Neural cell (in vitro differentiated cells): ENCODE measurements at regions not wholly inside any gene's neighbourhood (a gene's known extent, or its start where the extent isn't known, plus 50 kb on each side); places are given as distances from the start of the nearest gene placed in this dataset.

Experiments used
- H2AFZ ChIP-seq: fragments of 200-600, 300-800 bp; sonication (generic), shearing (Covaris generic); 2 replicates; pipeline ENCODE4 v1.6.0; 2014; ENCODE audit warnings: low read depth, mild to moderate bottlenecking, antibody characterized with exemption, low read length, moderate library complexity
- H3F3A ChIP-seq: fragments of 200-600 bp; shearing (Covaris generic); 2 replicates; pipeline ENCODE4 v1.6.1; 2016; ENCODE audit warnings: mild to moderate bottlenecking, moderate library complexity, mixed read lengths, antibody characterized with exemption, low read length; ENCODE audit not compliant: insufficient read depth, poor library complexity, severe bottlenecking
- H3K27ac ChIP-seq: fragments of 200-600, 300-800 bp; sonication (generic), shearing (Covaris generic); 2 replicates; pipeline ENCODE4 v1.5.1; 2014; ENCODE audit warnings: mild to moderate bottlenecking, low read length, moderate library complexity
- H3K27me3 ChIP-seq: fragments of 300-800, 200-600 bp; sonication (generic), shearing (Covaris generic); 2 replicates; pipeline ENCODE4 v1.6.0; 2014; ENCODE audit warnings: mild to moderate bottlenecking, low read depth, low read length, moderate library complexity; ENCODE audit not compliant: insufficient read depth
- H3K36me3 ChIP-seq: fragments of 300-800, 200-600 bp; sonication (generic), shearing (Covaris generic); 2 replicates; pipeline ENCODE4 v1.5.1; 2014; ENCODE audit warnings: mild to moderate bottlenecking, antibody characterized with exemption, low read length, moderate library complexity; ENCODE audit not compliant: insufficient read depth
- H3K4me2 ChIP-seq: fragments of 300-800, 200-600 bp; sonication (generic), shearing (Covaris generic); 2 replicates; pipeline ENCODE4 v1.6.0; 2014; ENCODE audit warnings: mild to moderate bottlenecking, low read length
- H3K4me3 ChIP-seq: fragments of 300-800, 200-600 bp; sonication (generic), shearing (Covaris generic); 2 replicates; pipeline ENCODE4 v1.5.1; 2014; ENCODE audit warnings: mild to moderate bottlenecking, low read length, moderate library complexity
- H3K79me2 ChIP-seq: fragments of 200-600 bp; shearing (Covaris generic); replicated peaks from 2 replicates; pipeline ENCODE4 v1.6.0; 2014; ENCODE audit warnings: mild to moderate bottlenecking, low read length, moderate library complexity; ENCODE audit not compliant: insufficient read depth
- H3K9ac ChIP-seq: fragments of 300-800, 200-600 bp; sonication (generic), shearing (Covaris generic); 2 replicates; pipeline ENCODE4 v1.6.1; 2016; ENCODE audit warnings: mild to moderate bottlenecking, low read length, mixed read lengths
- H3K9me2 ChIP-seq: fragments of 200-600 bp; shearing (Covaris generic); 2 replicates; pipeline ENCODE4 v1.6.1; 2016; ENCODE audit warnings: mild to moderate bottlenecking, low read length, mixed read lengths; ENCODE audit not compliant: insufficient read depth
- H3K9me3 ChIP-seq: fragments of 200-600, 300-800 bp; sonication (generic), shearing (Covaris generic); 2 replicates; pipeline ENCODE4 v1.6.1; 2016; ENCODE audit warnings: mild to moderate bottlenecking, mixed run types, low read length, moderate library complexity, mixed read lengths
- H4K20me1 ChIP-seq: fragments of 200-600 bp; shearing (Covaris generic); 2 replicates; pipeline ENCODE4 v1.6.1; 2016; ENCODE audit warnings: mild to moderate bottlenecking, mixed run types; ENCODE audit not compliant: insufficient read depth
- EP300 ChIP-seq: fragments of 450-650 bp; conservative IDR thresholded peaks from 2 replicates; pipeline ENCODE4 v1.6.1; 2014; ENCODE audit warnings: antibody characterized with exemption, mild to moderate bottlenecking, moderate library complexity; ENCODE audit not compliant: poor library complexity, severe bottlenecking
- EZH2 ChIP-seq: fragments of 200-600, 300-800 bp; shearing (Covaris generic), sonication (generic); IDR thresholded peaks from 2 replicates; pipeline ENCODE4 v1.6.1; 2014; ENCODE audit warnings: antibody characterized with exemption, low read length, borderline replicate concordance, mild to moderate bottlenecking; ENCODE audit not compliant: insufficient read depth, poor library complexity, severe bottlenecking
- MXI1 ChIP-seq: fragments of 450-650 bp; conservative IDR thresholded peaks from 2 replicates; pipeline ENCODE4 v1.6.1; 2014; ENCODE audit warnings: antibody characterized with exemption, mild to moderate bottlenecking; ENCODE audit not compliant: poor library complexity, severe bottlenecking
- POLR2AphosphoS5 ChIP-seq: IDR thresholded peaks from 2 replicates; pipeline ENCODE4 v1.6.1; 2012
- RAD21 ChIP-seq: fragments of 450-650 bp; conservative IDR thresholded peaks from 2 replicates; pipeline ENCODE4 v1.6.1; 2014; ENCODE audit warnings: antibody characterized with exemption, mild to moderate bottlenecking, moderate library complexity
- SMC3 ChIP-seq: fragments of 450-650 bp; conservative IDR thresholded peaks from 2 replicates; pipeline ENCODE4 v1.6.1; 2014; ENCODE audit warnings: antibody characterized with exemption, mild to moderate bottlenecking, moderate library complexity; ENCODE audit not compliant: poor library complexity
- TAF1 ChIP-seq: IDR thresholded peaks from 2 replicates; pipeline ENCODE4 v1.6.1; 2012; ENCODE audit warnings: low read depth
- TF ChIP-seq, protein P1 (sequence below): IDR thresholded peaks from 2 replicates; pipeline ENCODE4 v1.6.1; 2012; ENCODE audit warnings: borderline replicate concordance
- TF ChIP-seq, protein P2 (sequence below): fragments of 450-650 bp; IDR thresholded peaks from 2 replicates; pipeline ENCODE4 v1.5.1; 2014; ENCODE audit warnings: antibody characterized with exemption, mild to moderate bottlenecking, moderate library complexity; ENCODE audit not compliant: poor library complexity, severe bottlenecking

DNA sequence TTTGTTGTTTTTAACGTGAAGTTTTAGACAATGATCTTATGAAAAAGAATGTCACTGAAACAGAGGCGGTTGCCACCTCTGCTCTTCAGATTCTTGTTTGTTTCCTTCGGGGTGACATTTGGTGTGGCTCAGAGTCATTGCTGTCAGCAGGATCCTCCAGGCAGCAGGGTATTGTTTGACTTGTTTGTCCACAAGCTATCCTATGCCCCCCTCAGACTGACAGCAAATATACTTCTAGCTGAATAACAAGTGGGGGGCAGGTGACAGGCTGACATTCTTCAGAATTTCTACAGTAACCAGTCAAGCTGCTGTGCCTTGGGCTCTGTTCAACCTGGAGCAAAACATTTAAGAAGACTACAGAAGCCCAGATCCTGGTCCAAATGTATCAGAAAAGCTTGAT lies 383.3 kb downstream of the YTHDC2 start:
- TF ChIP-seq, protein P1, sequence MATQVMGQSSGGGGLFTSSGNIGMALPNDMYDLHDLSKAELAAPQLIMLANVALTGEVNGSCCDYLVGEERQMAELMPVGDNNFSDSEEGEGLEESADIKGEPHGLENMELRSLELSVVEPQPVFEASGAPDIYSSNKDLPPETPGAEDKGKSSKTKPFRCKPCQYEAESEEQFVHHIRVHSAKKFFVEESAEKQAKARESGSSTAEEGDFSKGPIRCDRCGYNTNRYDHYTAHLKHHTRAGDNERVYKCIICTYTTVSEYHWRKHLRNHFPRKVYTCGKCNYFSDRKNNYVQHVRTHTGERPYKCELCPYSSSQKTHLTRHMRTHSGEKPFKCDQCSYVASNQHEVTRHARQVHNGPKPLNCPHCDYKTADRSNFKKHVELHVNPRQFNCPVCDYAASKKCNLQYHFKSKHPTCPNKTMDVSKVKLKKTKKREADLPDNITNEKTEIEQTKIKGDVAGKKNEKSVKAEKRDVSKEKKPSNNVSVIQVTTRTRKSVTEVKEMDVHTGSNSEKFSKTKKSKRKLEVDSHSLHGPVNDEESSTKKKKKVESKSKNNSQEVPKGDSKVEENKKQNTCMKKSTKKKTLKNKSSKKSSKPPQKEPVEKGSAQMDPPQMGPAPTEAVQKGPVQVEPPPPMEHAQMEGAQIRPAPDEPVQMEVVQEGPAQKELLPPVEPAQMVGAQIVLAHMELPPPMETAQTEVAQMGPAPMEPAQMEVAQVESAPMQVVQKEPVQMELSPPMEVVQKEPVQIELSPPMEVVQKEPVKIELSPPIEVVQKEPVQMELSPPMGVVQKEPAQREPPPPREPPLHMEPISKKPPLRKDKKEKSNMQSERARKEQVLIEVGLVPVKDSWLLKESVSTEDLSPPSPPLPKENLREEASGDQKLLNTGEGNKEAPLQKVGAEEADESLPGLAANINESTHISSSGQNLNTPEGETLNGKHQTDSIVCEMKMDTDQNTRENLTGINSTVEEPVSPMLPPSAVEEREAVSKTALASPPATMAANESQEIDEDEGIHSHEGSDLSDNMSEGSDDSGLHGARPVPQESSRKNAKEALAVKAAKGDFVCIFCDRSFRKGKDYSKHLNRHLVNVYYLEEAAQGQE, result no peak
- TF ChIP-seq, protein P2, sequence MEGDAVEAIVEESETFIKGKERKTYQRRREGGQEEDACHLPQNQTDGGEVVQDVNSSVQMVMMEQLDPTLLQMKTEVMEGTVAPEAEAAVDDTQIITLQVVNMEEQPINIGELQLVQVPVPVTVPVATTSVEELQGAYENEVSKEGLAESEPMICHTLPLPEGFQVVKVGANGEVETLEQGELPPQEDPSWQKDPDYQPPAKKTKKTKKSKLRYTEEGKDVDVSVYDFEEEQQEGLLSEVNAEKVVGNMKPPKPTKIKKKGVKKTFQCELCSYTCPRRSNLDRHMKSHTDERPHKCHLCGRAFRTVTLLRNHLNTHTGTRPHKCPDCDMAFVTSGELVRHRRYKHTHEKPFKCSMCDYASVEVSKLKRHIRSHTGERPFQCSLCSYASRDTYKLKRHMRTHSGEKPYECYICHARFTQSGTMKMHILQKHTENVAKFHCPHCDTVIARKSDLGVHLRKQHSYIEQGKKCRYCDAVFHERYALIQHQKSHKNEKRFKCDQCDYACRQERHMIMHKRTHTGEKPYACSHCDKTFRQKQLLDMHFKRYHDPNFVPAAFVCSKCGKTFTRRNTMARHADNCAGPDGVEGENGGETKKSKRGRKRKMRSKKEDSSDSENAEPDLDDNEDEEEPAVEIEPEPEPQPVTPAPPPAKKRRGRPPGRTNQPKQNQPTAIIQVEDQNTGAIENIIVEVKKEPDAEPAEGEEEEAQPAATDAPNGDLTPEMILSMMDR, result no peak
- TF ChIP-seq POLR2AphosphoS5 (peak; percentile 75), TAF1 (no peak), EZH2 (no peak), RAD21 (no peak), MXI1 (no peak), EP300 (peak; percentile 57), SMC3 (no peak)

DNA sequence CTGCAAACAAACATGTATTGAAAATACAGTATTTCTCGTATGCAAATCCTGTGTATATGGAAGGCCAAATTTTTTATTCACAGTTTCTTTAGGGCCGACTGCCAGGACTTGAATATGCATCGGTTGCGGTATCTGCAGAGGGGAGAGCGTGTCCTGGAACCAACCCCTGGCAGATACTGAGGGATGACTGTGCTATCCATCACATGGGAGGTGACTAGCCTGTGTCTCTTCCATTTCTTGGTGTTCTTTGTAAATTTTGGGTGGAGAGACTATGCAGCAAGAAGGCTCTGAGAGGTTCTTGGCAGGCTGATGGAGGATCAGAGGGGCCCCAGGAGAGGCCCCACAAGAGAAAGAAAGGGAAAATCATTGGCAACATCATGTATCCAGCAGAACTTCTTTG lies 384.3 kb downstream of the YTHDC2 start:
- Histone ChIP-seq H2AFZ (no peak overlapping the region), H3K27ac (no peak overlapping the region), H3K9ac (no peak overlapping the region), H3K9me3 (no peaks in the 10 kb centered on the region), H3K4me2 (no peak overlapping the region), H3F3A (no peaks in the 10 kb centered on the region), H4K20me1 (no peaks in the 10 kb centered on the region), H3K4me3 (no peak overlapping the region), H3K9me2 (no peaks in the 10 kb centered on the region), H3K79me2 (no peaks in the 10 kb centered on the region), H3K27me3 (no peaks in the 10 kb centered on the region), H3K36me3 (no peaks in the 10 kb centered on the region)
- TF ChIP-seq SMC3 (no peak), MXI1 (no peak), EP300 (no peak), EZH2 (no peak), RAD21 (no peak), POLR2AphosphoS5 (no peak), TAF1 (no peak)
- TF ChIP-seq, protein P1, result no peak
- TF ChIP-seq, protein P2, result no peak

More for the DNA sequence above, 383.3 kb downstream of the YTHDC2 start:
- Histone ChIP-seq H3K4me2 (no peak overlapping the region), H3K27ac (no peak overlapping the region), H3K9me3 (no peaks in the 10 kb centered on the region), H3F3A (no peaks in the 10 kb centered on the region), H3K9me2 (no peaks in the 10 kb centered on the region), H3K9ac (no peak overlapping the region), H3K79me2 (no peaks in the 10 kb centered on the region), H3K27me3 (no peaks in the 10 kb centered on the region), H4K20me1 (no peaks in the 10 kb centered on the region), H3K4me3 (no peak overlapping the region), H3K36me3 (no peaks in the 10 kb centered on the region), H2AFZ (no peak overlapping the region)
